ENCODE measurements at regions not wholly inside any gene's neighbourhood (a gene's known extent, or its start where the extent isn't known, plus 50 kb on each side); places are given as distances from the start of the nearest gene placed in this dataset.

- ATAC-seq = no peak
- Mint-ChIP-seq H3K4me3 (no peak overlapping the region), H3K36me3 (no peaks in the 10 kb centered on the region), H3K4me1 (no peaks in the 10 kb centered on the region), H3K9me3 (peaks cover 3% of the 10 kb centered on the region), H3K27ac (no peak overlapping the region)
- DNase-seq (ENCODE audit: low spot score in 2 of 2) = no peak
Measured at GRCh38 chr17:13202835-13203234, 185.0 kb upstream of the ELAC2 start.

DNA sequence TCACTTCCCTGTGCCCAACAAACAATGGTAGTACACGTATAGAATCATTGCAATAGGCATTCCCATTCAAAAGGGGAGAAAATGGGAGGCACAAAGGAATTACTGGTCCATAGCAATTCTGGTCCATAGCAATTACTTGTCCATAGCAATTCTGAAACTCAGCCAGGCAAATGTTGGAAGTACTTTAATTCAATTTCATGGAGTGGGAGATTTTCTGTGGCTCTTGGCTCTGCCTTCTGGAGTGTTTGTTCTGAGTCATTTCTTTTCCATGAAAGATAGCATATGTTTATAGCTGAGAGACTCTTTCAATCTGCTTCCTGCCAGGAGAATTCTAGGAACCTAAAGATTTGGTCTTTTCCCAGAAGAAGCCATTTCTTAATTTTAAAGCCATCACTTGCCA is 182.8 kb upstream of the ELAC2 start:
- Mint-ChIP-seq H3K4me1 (no peaks in the 10 kb centered on the region), H3K27ac (no peak overlapping the region), H3K4me3 (no peak overlapping the region), H3K36me3 (no peaks in the 10 kb centered on the region), H3K9me3 (peaks cover 3% of the 10 kb centered on the region)
- DNase-seq (ENCODE audit: low spot score in 2 of 2) (no peak), ATAC-seq (no peak)

- no peak overlapping the region for H3K4me3 Mint-ChIP-seq
- peaks cover 3% of the 10 kb centered on the region for H3K9me3 Mint-ChIP-seq
- H3K36me3 Mint-ChIP-seq = no peaks in the 10 kb centered on the region
- H3K27ac Mint-ChIP-seq = no peak overlapping the region
- ATAC-seq (no peak), DNase-seq (ENCODE audit: low spot score in 2 of 2) (no peak)
- H3K4me1 Mint-ChIP-seq = no peaks in the 10 kb centered on the region
Measured at GRCh38 chr17:13199425-13199824, 181.6 kb upstream of the ELAC2 start.

DNA sequence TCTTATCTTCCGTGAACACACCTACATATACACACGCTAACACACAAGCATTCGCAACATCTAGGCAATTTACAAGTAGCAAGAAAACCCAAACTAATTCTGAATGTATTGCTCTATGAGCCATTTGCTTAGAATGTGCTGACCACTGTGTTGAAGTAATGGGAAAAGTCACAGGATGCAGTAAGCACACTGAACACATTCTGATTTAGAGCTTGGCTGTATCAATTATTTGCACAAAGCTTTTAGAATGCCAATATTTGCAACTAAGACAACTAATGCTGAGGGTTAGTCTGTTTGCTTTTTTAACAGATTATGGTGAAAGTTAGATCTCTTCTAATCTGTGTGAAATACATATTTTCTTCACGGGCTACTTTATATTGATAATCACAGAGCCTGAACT is 179.8 kb upstream of the ELAC2 start:
- no peaks in the 10 kb centered on the region for H3K36me3 Mint-ChIP-seq

DNA sequence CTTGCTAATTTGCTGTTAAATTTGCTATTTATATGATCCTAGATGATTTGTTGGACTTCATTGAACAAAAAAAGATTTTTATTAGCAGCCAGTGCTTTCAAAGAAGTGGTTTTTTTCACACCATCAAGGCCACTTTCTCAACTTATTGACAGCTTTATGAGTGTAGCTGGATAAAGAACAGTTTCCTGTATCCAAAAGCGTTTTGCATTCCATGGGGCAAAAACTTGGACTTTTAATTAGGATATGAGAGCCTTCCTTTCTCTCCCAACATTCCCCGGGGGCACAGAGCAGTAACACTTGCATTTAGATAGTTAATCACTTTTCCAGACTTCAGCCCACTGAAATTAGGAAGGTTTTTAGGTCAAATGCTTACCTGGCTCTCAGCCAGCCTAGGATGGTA is 177.1 kb upstream of the ELAC2 start:
- H3K4me3 Mint-ChIP-seq = no peak overlapping the region

More for the DNA sequence above, 179.8 kb upstream of the ELAC2 start:
- Mint-ChIP-seq H3K9me3 (peaks cover under 1% of the 10 kb centered on the region), H3K27ac (no peak overlapping the region), H3K4me1 (no peaks in the 10 kb centered on the region), H3K4me3 (no peak overlapping the region)
- no peak for ATAC-seq
- no peak for DNase-seq (ENCODE audit: low spot score in 2 of 2)

DNA sequence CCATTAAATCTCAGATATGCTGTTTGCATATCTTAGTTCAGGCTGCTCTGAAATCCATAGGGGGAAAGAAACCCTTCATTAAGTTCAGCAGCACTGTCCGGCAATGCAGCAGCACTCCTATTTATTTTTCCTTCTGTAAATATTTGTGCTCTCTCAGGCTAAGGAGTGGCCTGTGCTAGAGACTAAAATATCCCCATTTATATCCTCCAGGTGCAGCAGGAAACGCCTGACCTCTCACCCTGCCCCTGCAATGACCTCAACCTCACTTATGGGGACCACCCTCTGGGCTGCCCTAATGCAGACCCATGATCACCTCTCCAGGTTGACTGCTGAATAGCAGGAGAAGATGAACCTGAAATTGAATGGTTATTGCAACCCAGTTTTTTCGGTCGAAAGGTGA is 165.0 kb upstream of the ELAC2 start:
- Mint-ChIP-seq H3K4me3 (no peak overlapping the region), H3K36me3 (no peaks in the 10 kb centered on the region), H3K9me3 (peaks cover 3% of the 10 kb centered on the region), H3K27ac (no peak overlapping the region), H3K4me1 (no peaks in the 10 kb centered on the region)
- no peak for DNase-seq (ENCODE audit: low spot score in 2 of 2)
- no peak for ATAC-seq

More for the DNA sequence above, 177.1 kb upstream of the ELAC2 start:
- no peak overlapping the region for H3K27ac Mint-ChIP-seq
- no peaks in the 10 kb centered on the region for H3K4me1 Mint-ChIP-seq
- no peaks in the 10 kb centered on the region for H3K36me3 Mint-ChIP-seq
- ATAC-seq (no peak), DNase-seq (ENCODE audit: low spot score in 2 of 2) (no peak)
- no peaks in the 10 kb centered on the region for H3K9me3 Mint-ChIP-seq

- H3K4me1 Mint-ChIP-seq = no peaks in the 10 kb centered on the region
- DNase-seq (ENCODE audit: low spot score in 2 of 2) = no peak
Measured at GRCh38 chr17:13182450-13182849, 164.6 kb upstream of the ELAC2 start.

DNA sequence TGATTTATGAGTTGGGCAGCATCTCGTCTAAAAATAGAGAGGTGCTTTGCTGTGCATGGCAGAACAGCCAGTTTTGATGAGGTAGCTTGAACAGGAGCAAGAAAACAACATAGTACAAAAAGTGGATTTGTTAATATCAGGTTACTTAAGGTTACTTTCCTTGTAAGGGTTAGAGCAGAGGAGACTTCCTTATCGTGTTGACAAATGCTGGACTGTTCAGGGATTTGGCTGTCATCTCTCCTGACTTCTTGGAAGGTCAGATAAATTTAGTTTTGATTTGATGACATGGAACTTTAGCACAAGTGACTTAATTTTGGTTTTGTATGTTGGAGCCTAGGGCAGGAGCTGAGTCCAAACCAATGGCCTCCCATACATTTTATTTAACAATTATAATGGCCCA is 163.9 kb upstream of the ELAC2 start:
- DNase-seq (ENCODE audit: low spot score in 2 of 2) (no peak), ATAC-seq (no peak)
- peaks cover 5% of the 10 kb centered on the region for H3K9me3 Mint-ChIP-seq
- no peaks in the 10 kb centered on the region for H3K4me1 Mint-ChIP-seq
- no peak overlapping the region for H3K4me3 Mint-ChIP-seq
- no peak overlapping the region for H3K27ac Mint-ChIP-seq
- no peaks in the 10 kb centered on the region for H3K36me3 Mint-ChIP-seq

More at GRCh38 chr17:13182450-13182849, 164.6 kb upstream of the ELAC2 start:
- ATAC-seq = no peak
- no peaks in the 10 kb centered on the region for H3K36me3 Mint-ChIP-seq
- H3K4me3 Mint-ChIP-seq = no peak overlapping the region
- no peak overlapping the region for H3K27ac Mint-ChIP-seq
- peaks cover 3% of the 10 kb centered on the region for H3K9me3 Mint-ChIP-seq

GRCh38 chr17:13176436-13176835 is 158.6 kb upstream of the ELAC2 start:
- ATAC-seq (no peak), DNase-seq (ENCODE audit: low spot score in 2 of 2) (no peak)
- no peak overlapping the region for H3K4me3 Mint-ChIP-seq
- peaks cover 5% of the 10 kb centered on the region for H3K9me3 Mint-ChIP-seq
- no peaks in the 10 kb centered on the region for H3K4me1 Mint-ChIP-seq
- H3K27ac Mint-ChIP-seq = no peak overlapping the region
- H3K36me3 Mint-ChIP-seq = no peaks in the 10 kb centered on the region

GRCh38 chr17:13171790-13172189 is 154.0 kb upstream of the ELAC2 start:
- DNase-seq (ENCODE audit: low spot score in 2 of 2) = no peak
- Mint-ChIP-seq H3K27ac (no peak overlapping the region), H3K9me3 (peaks cover 4% of the 10 kb centered on the region), H3K36me3 (no peaks in the 10 kb centered on the region), H3K4me1 (no peaks in the 10 kb centered on the region), H3K4me3 (no peak overlapping the region)
- no peak for ATAC-seq

- no peak overlapping the region for H3K4me3 Mint-ChIP-seq
- no peaks in the 10 kb centered on the region for H3K9me3 Mint-ChIP-seq
- H3K4me1 Mint-ChIP-seq = no peaks in the 10 kb centered on the region
- DNase-seq (ENCODE audit: low spot score in 2 of 2) = no peak
- no peak overlapping the region for H3K27ac Mint-ChIP-seq
- H3K36me3 Mint-ChIP-seq = no peaks in the 10 kb centered on the region
- ATAC-seq = no peak
Measured at GRCh38 chr17:13162361-13162760, 144.5 kb upstream of the ELAC2 start.

DNA sequence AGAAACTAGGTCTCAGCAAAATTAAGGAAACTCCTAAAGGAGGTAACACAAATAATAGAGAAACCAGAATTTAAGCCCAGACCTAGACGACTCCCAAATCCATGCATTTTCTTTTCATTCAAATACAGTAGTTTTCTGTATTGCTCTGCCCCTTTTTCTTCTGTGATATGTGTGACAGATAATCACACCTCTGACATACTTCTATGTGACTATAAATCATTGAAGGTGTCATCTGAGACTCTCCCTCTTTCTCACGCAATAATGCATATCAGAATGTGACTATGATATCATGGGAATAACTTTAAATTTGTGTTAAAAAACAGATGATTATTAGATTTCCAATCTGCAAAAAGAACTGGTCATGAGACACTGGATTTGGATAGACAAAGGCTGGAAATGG is 143.0 kb upstream of the ELAC2 start:
- Mint-ChIP-seq H3K9me3 (no peaks in the 10 kb centered on the region), H3K27ac (no peak overlapping the region), H3K4me3 (no peak overlapping the region), H3K4me1 (no peaks in the 10 kb centered on the region), H3K36me3 (no peaks in the 10 kb centered on the region)
- ATAC-seq (no peak), DNase-seq (ENCODE audit: low spot score in 2 of 2) (no peak)

DNA sequence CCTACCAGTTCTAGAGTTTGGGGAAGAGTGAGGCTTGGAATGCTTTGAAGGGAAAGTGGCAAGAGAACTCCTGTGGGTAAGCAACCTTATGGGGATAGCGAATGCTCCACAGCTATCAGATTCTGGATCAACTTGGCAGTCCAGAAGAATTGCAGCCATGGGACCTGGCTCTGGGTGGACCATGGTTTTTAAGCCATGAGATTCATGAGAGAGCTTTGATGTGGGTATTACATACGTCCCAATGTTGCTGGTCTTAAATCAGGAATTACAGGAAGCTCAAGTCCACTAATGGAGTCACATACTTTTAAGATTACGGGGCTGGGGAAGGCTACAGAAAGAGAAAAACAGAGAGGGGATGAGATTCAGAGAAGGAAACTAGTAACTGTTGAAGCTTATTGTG is 142.5 kb upstream of the ELAC2 start:
- ATAC-seq (no peak), DNase-seq (ENCODE audit: low spot score in 2 of 2) (no peak)
- no peaks in the 10 kb centered on the region for H3K4me1 Mint-ChIP-seq
- no peak overlapping the region for H3K27ac Mint-ChIP-seq
- H3K9me3 Mint-ChIP-seq = no peaks in the 10 kb centered on the region
- H3K36me3 Mint-ChIP-seq = no peaks in the 10 kb centered on the region
- no peak overlapping the region for H3K4me3 Mint-ChIP-seq

DNA sequence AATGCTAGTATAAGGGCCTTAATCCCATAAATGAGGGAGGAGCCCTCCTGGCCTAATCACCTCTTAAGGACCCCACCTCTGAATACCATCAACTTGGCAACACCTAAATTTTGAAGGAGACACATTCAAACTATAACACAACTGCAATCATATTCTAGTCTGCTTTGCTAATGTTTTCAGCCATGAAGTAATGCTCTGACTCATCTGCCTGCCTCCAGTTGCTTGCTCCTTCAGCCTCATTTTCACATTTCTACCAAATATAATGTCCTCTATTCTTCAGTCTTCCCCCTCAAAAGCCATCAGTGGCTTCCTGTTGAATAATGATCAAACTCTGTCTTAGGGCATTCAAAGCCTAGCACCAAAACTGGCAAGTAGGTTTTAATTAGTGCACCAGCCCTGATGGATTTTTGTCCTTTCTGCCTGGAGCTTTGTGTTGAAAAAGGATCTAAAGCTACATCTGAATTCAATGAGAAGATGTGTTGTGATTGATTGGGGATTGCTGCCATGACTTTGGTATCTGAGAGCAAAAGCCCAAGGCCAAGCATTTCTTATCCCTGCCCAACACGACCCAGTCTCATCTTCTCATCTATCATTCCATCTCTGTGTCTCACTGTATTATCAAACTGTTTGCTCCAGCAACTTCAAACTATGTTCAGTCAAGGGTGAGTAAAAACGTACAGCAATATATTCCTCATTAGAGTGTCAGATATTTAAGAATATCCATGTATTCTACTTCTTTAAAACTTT is 140.8 kb upstream of the ELAC2 start:
- Mint-ChIP-seq H3K4me3 (no peak overlapping the region), H3K36me3 (no peaks in the 10 kb centered on the region), H3K27ac (no peak overlapping the region), H3K4me1 (no peaks in the 10 kb centered on the region), H3K9me3 (no peaks in the 10 kb centered on the region)
- DNase-seq (ENCODE audit: low spot score in 2 of 2) = no peak
- no peak for ATAC-seq

- ATAC-seq (no peak), DNase-seq (ENCODE audit: low spot score in 2 of 2) (no peak)
- no peaks in the 10 kb centered on the region for H3K36me3 Mint-ChIP-seq
- no peaks in the 10 kb centered on the region for H3K9me3 Mint-ChIP-seq
- H3K27ac Mint-ChIP-seq = no peak overlapping the region
- no peak overlapping the region for H3K4me3 Mint-ChIP-seq
- no peaks in the 10 kb centered on the region for H3K4me1 Mint-ChIP-seq
Measured at GRCh38 chr17:13157656-13158055, 139.8 kb upstream of the ELAC2 start.

DNA sequence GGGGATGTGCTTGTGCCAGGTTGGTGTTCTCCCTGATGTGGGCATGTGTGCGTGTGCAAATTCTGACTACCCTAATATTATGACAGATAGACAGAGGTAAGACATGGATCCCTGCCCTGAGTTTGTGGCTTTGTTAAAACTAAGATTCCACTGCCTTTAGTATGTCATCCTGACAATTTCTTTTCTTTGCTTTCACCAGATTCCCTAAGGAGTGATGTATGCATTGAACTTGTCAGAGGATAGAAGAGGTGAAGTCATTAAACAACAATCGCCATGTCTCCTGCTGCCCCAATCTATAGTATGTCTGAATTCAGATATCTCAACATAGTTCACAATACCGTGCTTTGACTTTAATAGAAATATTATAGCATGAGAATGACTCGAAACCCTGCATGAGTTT is 137.1 kb upstream of the ELAC2 start:
- H3K4me1 Mint-ChIP-seq = no peaks in the 10 kb centered on the region
- DNase-seq (ENCODE audit: low spot score in 2 of 2) (no peak), ATAC-seq (no peak)
- no peaks in the 10 kb centered on the region for H3K36me3 Mint-ChIP-seq
- H3K4me3 Mint-ChIP-seq = no peak overlapping the region
- H3K9me3 Mint-ChIP-seq = no peaks in the 10 kb centered on the region
- no peak overlapping the region for H3K27ac Mint-ChIP-seq

DNA sequence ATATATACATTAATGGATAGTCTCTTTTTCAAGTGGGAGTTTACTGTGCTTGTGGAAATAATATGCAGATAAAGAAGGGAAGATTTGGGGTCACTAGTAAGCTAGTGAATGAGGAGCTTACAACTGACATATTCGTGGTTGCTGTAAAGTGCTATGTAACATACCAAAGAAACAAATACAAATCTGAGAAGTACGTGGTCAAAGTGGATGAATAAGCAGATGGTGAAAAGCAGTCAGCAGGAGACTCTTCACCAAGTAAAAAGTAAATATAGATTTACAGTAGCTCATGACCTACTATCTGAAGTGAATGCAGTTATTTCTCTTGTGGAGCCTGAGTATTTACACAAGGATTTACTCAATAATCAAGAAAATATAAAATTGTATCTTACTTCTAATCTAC is 136.6 kb upstream of the ELAC2 start:
- no peak overlapping the region for H3K27ac Mint-ChIP-seq
- H3K36me3 Mint-ChIP-seq = no peaks in the 10 kb centered on the region
- DNase-seq (ENCODE audit: low spot score in 2 of 2) = no peak
- H3K4me3 Mint-ChIP-seq = no peak overlapping the region
- H3K9me3 Mint-ChIP-seq = no peaks in the 10 kb centered on the region
- no peak for ATAC-seq
- no peaks in the 10 kb centered on the region for H3K4me1 Mint-ChIP-seq

Measured in stimulated activated effector memory CD8-positive, alpha-beta T cell treated with anti-CD3 and anti-CD28 coated beads, Interleukin-12 subunit alpha, Interleukin-12 subunit beta, amount 100 ng/mL, for 72 hours (primary cell).